ENCODE measurements at regions not wholly inside any gene's neighbourhood (a gene's known extent, or its start where the extent isn't known, plus 50 kb on each side); places are given as distances from the start of the nearest gene placed in this dataset.

- DNase-seq (ENCODE audit: low spot score) (no peak), ATAC-seq (no peak)
Measured at GRCh38 chr20:40925829-40926510, 102.7 kb upstream of the TOP1 start.

- no peak for DNase-seq (ENCODE audit: low spot score)
- ATAC-seq, result no peak
Measured at GRCh38 chr20:40926928-40927327, 101.7 kb upstream of the TOP1 start.

GRCh38 chr20:40930561-40930960, 98.1 kb upstream of the TOP1 start:
- DNase-seq (ENCODE audit: low spot score) (no peak), ATAC-seq (no peak)

- ATAC-seq, result no peak
- no peak for DNase-seq (ENCODE audit: low spot score)
Measured at GRCh38 chr20:40931410-40932044, 97.1 kb upstream of the TOP1 start.

- ATAC-seq (no peak), DNase-seq (ENCODE audit: low spot score) (no peak)
Measured at GRCh38 chr20:40932436-40932835, 96.2 kb upstream of the TOP1 start.

- no peak for DNase-seq (ENCODE audit: low spot score)
- ATAC-seq, result no peak
Measured at GRCh38 chr20:40933758-40934157, 94.9 kb upstream of the TOP1 start.

GRCh38 chr20:40938020-40938419, 90.6 kb upstream of the TOP1 start:
- no peak for ATAC-seq
- no peak for DNase-seq (ENCODE audit: low spot score)

- ATAC-seq (no peak), DNase-seq (ENCODE audit: low spot score) (no peak)
Measured at GRCh38 chr20:40939667-40940066, 89.0 kb upstream of the TOP1 start.

- DNase-seq (ENCODE audit: low spot score), result no peak
- ATAC-seq, result no peak
Measured at GRCh38 chr20:40941133-40941610, 87.5 kb upstream of the TOP1 start.

- ATAC-seq (no peak), DNase-seq (ENCODE audit: low spot score) (no peak)
Measured at GRCh38 chr20:40942006-40942405, 86.6 kb upstream of the TOP1 start.

- ATAC-seq, result no peak
- DNase-seq (ENCODE audit: low spot score), result no peak
Measured at GRCh38 chr20:40942775-40943174, 85.8 kb upstream of the TOP1 start.

GRCh38 chr20:40943591-40943990, 85.0 kb upstream of the TOP1 start:
- DNase-seq (ENCODE audit: low spot score) (no peak), ATAC-seq (no peak)

GRCh38 chr20:40945189-40945588, 83.4 kb upstream of the TOP1 start:
- DNase-seq (ENCODE audit: low spot score), result no peak
- peak; percentile 64 for ATAC-seq

GRCh38 chr20:40945754-40946450, 82.7 kb upstream of the TOP1 start:
- peak; percentile 96 for ATAC-seq
- peak; percentile 56 for DNase-seq (ENCODE audit: low spot score)

GRCh38 chr20:40946451-40946850, 82.2 kb upstream of the TOP1 start:
- DNase-seq (ENCODE audit: low spot score) (no peak), ATAC-seq (no peak)

- no peak for ATAC-seq
- no peak for DNase-seq (ENCODE audit: low spot score)
Measured at GRCh38 chr20:40948465-40949267, 80.0 kb upstream of the TOP1 start.

GRCh38 chr20:40949346-40949745, 79.3 kb upstream of the TOP1 start:
- ATAC-seq (no peak), DNase-seq (ENCODE audit: low spot score) (no peak)

GRCh38 chr20:40952136-40952535, 76.5 kb upstream of the TOP1 start:
- no peak for DNase-seq (ENCODE audit: low spot score)
- ATAC-seq, result no peak

- no peak for ATAC-seq
Measured at GRCh38 chr20:40953416-40953815, 75.2 kb upstream of the TOP1 start.

GRCh38 chr20:40953856-40954255, 74.8 kb upstream of the TOP1 start:
- ATAC-seq (no peak), DNase-seq (ENCODE audit: low spot score) (no peak)

More at GRCh38 chr20:40953416-40953815, 75.2 kb upstream of the TOP1 start:
- DNase-seq (ENCODE audit: low spot score), result no peak

- DNase-seq (ENCODE audit: low spot score), result no peak
- ATAC-seq, result no peak
Measured at GRCh38 chr20:40954521-40955165, 74.0 kb upstream of the TOP1 start.
